ENCODE measurements at regions not wholly inside any gene's neighbourhood (a gene's known extent, or its start where the extent isn't known, plus 50 kb on each side); places are given as distances from the start of the nearest gene placed in this dataset.
"Not testable (repeated sequence)": the region's sequence is repeated elsewhere in the genome, so short reads cannot be mapped to it uniquely, and the experiment has no call there.

- H3K4me3 ChIP-seq (ENCODE audit: low read depth in 1 of 3, low read length in 3 of 3), result no peak overlapping the region
- H3K27me3 ChIP-seq (ENCODE audit: control insufficient read depth in 4 of 4, insufficient read depth in 4 of 4, low read length in 3 of 4), result no peaks in the 10 kb centered on the region
- no peaks in the 10 kb centered on the region for H3K9me3 ChIP-seq (ENCODE audit: control insufficient read depth in 4 of 4, low read length in 3 of 4)
- no peak for DNase-seq (ENCODE audit: low spot score)
- H3K27ac ChIP-seq (ENCODE audit: low read depth in 1 of 2, low read length in 2 of 2), result no peak overlapping the region
- no peaks in the 10 kb centered on the region for H3K36me3 ChIP-seq (ENCODE audit: control insufficient read depth in 4 of 4, insufficient read depth in 3 of 4, low read depth in 1 of 4, low read length in 3 of 4)
- no peak overlapping the region for H3K9ac ChIP-seq (ENCODE audit: low read depth in 1 of 2, low read length in 2 of 2)
- TF ChIP-seq SP1 (IDR thresholded peaks at IDR 0.05), result peak; percentile 48
- no peak for TF ChIP-seq REST (IDR thresholded peaks at IDR 0.05)
- TF ChIP-seq, protein P1, sequence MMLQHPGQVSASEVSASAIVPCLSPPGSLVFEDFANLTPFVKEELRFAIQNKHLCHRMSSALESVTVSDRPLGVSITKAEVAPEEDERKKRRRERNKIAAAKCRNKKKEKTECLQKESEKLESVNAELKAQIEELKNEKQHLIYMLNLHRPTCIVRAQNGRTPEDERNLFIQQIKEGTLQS (IDR thresholded peaks at IDR 0.05), result no peak
- TF ChIP-seq JUND (IDR thresholded peaks at IDR 0.05), result no peak
- no peak for TF ChIP-seq TAF1 (conservative IDR thresholded peaks at IDR 0.05)
- no peak for TF ChIP-seq RAD21 (IDR thresholded peaks at IDR 0.05)
- no peak for TF ChIP-seq HNF4G (IDR thresholded peaks at IDR 0.05)
- no peak for TF ChIP-seq RXRA (IDR thresholded peaks at IDR 0.05)
- TF ChIP-seq FOXA2 (IDR thresholded peaks at IDR 0.05), result no peak
- no peak for TF ChIP-seq FOXA1 (IDR thresholded peaks at IDR 0.05)
- TF ChIP-seq GABPA (IDR thresholded peaks at IDR 0.05 in 1 of 2, conservative IDR thresholded peaks at IDR 0.05 in 1 of 2), result no peak
- peak; percentile 29 for TF ChIP-seq NR2F2 (IDR thresholded peaks at IDR 0.05)
- TF ChIP-seq EGR1 (IDR thresholded peaks at IDR 0.05; ENCODE audit: low read depth in 2 of 2), result no peak
- no peak for TF ChIP-seq YY1 (IDR thresholded peaks at IDR 0.05)
- WGBS, result 55% methylated on average over 7 of the region's 7 CpGs
- no peaks in the 10 kb centered on the region for H3K4me1 ChIP-seq (ENCODE audit: control insufficient read depth in 4 of 4, insufficient read depth in 4 of 4, low read length in 3 of 4)
These were observed 449.0 kb upstream of the LMCD1 start for GRCh38 chr3:8052659-8053058.

DNA sequence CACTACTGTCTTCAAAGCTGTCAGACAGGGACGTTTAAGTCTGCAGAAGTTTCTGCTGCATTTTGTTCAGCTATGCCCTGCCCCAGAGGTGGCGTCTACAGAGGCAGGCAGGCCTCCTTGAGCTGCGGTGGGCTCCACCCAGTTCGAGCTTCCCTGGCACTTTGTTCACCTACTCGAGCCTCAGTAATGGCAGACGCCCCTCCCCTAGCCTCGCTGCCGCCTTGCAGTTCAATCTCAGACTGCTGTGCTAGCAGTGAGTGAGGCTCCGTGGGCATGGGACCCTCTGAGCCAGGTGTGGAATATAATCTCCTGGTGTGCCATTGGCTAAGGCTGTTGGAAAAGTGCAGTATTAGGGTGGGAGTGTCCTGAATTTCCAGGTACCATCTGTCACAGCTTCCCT lies 433.5 kb upstream of the LMCD1 start:
- H3K36me3 ChIP-seq (ENCODE audit: control insufficient read depth in 4 of 4, insufficient read depth in 3 of 4, low read depth in 1 of 4, low read length in 3 of 4); H3K4me1 ChIP-seq (ENCODE audit: control insufficient read depth in 4 of 4, insufficient read depth in 4 of 4, low read length in 3 of 4); H3K9me3 ChIP-seq (ENCODE audit: control insufficient read depth in 4 of 4, low read length in 3 of 4); H3K27me3 ChIP-seq (ENCODE audit: control insufficient read depth in 4 of 4, insufficient read depth in 4 of 4, low read length in 3 of 4); DNase-seq (ENCODE audit: low spot score); H3K9ac ChIP-seq (ENCODE audit: low read depth in 1 of 2, low read length in 2 of 2); H3K4me3 ChIP-seq (ENCODE audit: low read depth in 1 of 3, low read length in 3 of 3); H3K27ac ChIP-seq (ENCODE audit: low read depth in 1 of 2, low read length in 2 of 2): not testable (repeated sequence)
- WGBS, result 87% methylated on average over 9 of the region's 9 CpGs

GRCh38 chr3:8069471-8069870 lies 432.2 kb upstream of the LMCD1 start:
- Histone ChIP-seq H3K27me3 (ENCODE audit: control insufficient read depth in 4 of 4, insufficient read depth in 4 of 4, low read length in 3 of 4) (no peaks in the 10 kb centered on the region), H3K4me3 (ENCODE audit: low read depth in 1 of 3, low read length in 3 of 3) (no peak overlapping the region), H3K36me3 (ENCODE audit: control insufficient read depth in 4 of 4, insufficient read depth in 3 of 4, low read depth in 1 of 4, low read length in 3 of 4) (no peaks in the 10 kb centered on the region), H3K9me3 (ENCODE audit: control insufficient read depth in 4 of 4, low read length in 3 of 4) (no peaks in the 10 kb centered on the region), H3K27ac (ENCODE audit: low read depth in 1 of 2, low read length in 2 of 2) (no peak overlapping the region), H3K4me1 (ENCODE audit: control insufficient read depth in 4 of 4, insufficient read depth in 4 of 4, low read length in 3 of 4) (no peaks in the 10 kb centered on the region), H3K9ac (ENCODE audit: low read depth in 1 of 2, low read length in 2 of 2) (no peak overlapping the region)
- 59% methylated on average over 1 of the region's 1 CpG for WGBS
- DNase-seq (ENCODE audit: low spot score), result no peak
- TF ChIP-seq SP1 (IDR thresholded peaks at IDR 0.05) (no peak), HNF4G (IDR thresholded peaks at IDR 0.05) (no peak), HNF4A (conservative IDR thresholded peaks at IDR 0.05) (no peak), FOXA1 (IDR thresholded peaks at IDR 0.05) (no peak)
- TF ChIP-seq, protein P2, sequence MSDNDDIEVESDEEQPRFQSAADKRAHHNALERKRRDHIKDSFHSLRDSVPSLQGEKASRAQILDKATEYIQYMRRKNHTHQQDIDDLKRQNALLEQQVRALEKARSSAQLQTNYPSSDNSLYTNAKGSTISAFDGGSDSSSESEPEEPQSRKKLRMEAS (IDR thresholded peaks at IDR 0.05), result no peak
